HCT116 (cell line): ENCODE measurements at regions not wholly inside any gene's neighbourhood (a gene's known extent, or its start where the extent isn't known, plus 50 kb on each side); places are given as distances from the start of the nearest gene placed in this dataset.

Experiments
- ATAC-seq: fragments of 200-7000 bp; cut with Tn5 transposase; 2 replicates; pipeline ENCODE4 v1.9.1; 2020; ENCODE audit warnings: mild to moderate bottlenecking, moderate library complexity
- BruUV-seq: library from RNA; stranded (reverse); fragments of 400-500 nt; replicated peaks from 2 replicates; lab custom pipeline; 2021; lab: Mats Ljungman, UMichigan
- CTCF ChIA-PET: fragments of 300-600 bp; sonication (Branson Sonifier 250); formaldehyde crosslinking; loops from one replicate; lab custom pipeline; 2021; ENCODE audit warnings: antibody characterized with exemption; lab: Charles Lee
- POLR2A ChIA-PET: fragments of 300-600, 350-600 bp; sonication (Branson Sonifier 250); formaldehyde crosslinking; loops from one replicate; lab custom pipeline; 2021; ENCODE audit warnings: antibody characterized with exemption; lab: Charles Lee
- RAD21 ChIA-PET, 2 experiments: fragments of 300-600 bp; sonication (Branson Sonifier 250); formaldehyde crosslinking; loops; one replicate each; lab custom pipeline; 2023; ENCODE audit warnings: low total read pairs in 2 of 2; ENCODE audit not compliant: uncharacterized antibody in 2 of 2, unreplicated experiment in 2 of 2, low non-redundant PET in 1 of 2; lab: Charles Lee
- DNase-seq: peaks from one replicate; pipeline ENCODE4 v3.0.0-alpha.2; 2010; ENCODE audit warnings: low read depth, low spot score
- H2AFZ ChIP-seq: fragments of 200-600 bp; shearing (Covaris generic), sonication (generic); 2 replicates; pipeline ENCODE4 v1.6.1; 2017; ENCODE audit warnings: low read depth, mixed run types, mixed read lengths, antibody characterized with exemption, low read length; ENCODE audit not compliant: poor library complexity, severe bottlenecking
- H3K27ac ChIP-seq: 2 replicates; pipeline ENCODE4 v1.5.1; 2012; ENCODE audit warnings: low read depth, low read length
- H3K27me3 ChIP-seq: fragments of 200-600 bp; sonication (generic); 2 replicates; pipeline ENCODE4 v1.6.1; 2016; ENCODE audit warnings: mixed run types, low read length, mixed read lengths; ENCODE audit not compliant: insufficient read depth
- H3K36me3 ChIP-seq, 2 experiments: fragments of 200-500 bp in 1 of 2; fragments of 200-600 bp in 1 of 2; sonication (Bioruptor generic) in 1 of 2; sonication (generic) in 1 of 2; 2 replicates each; pipeline versions ENCODE4 v1.5.1 to v1.6.1; 2014 to 2016; ENCODE audit warnings: low read length in 2 of 2, inconsistent platforms in 1 of 2, mixed read lengths in 1 of 2, mixed run types in 1 of 2; ENCODE audit not compliant: insufficient read depth in 2 of 2, control insufficient read depth in 1 of 2
- H3K4me1 ChIP-seq, 2 experiments: fragments of 200-600 bp in 1 of 2; sonication (generic) in 1 of 2; 2 replicates each; pipeline versions ENCODE4 v1.5.1 to v1.6.1; 2012 to 2017; ENCODE audit warnings: low read length in 2 of 2, inconsistent platforms in 1 of 2, mild to moderate bottlenecking in 1 of 2, mixed read lengths in 1 of 2, mixed run types in 1 of 2, moderate library complexity in 1 of 2; ENCODE audit not compliant: insufficient read depth in 2 of 2, control insufficient read depth in 1 of 2
- H3K4me2 ChIP-seq: fragments of 200-600 bp; sonication (generic); 2 replicates; pipeline ENCODE4 v1.6.1; 2017; ENCODE audit warnings: mixed run types, low read length, mixed read lengths
- H3K4me3 ChIP-seq, 2 experiments: fragments of 200-600 bp in 1 of 2; sonication (generic) in 1 of 2; replicated peaks in 1 of 2; 2 replicates each; pipeline ENCODE4 v1.5.1; 2011 to 2016; ENCODE audit warnings: low read length in 2 of 2, control low read depth in 1 of 2, low read depth in 1 of 2, mild to moderate bottlenecking in 1 of 2, mixed read lengths in 1 of 2, mixed run types in 1 of 2
- H3K79me2 ChIP-seq: fragments of 200-600 bp; sonication (generic); 2 replicates; pipeline ENCODE4 v1.6.1; 2017; ENCODE audit warnings: mild to moderate bottlenecking, mixed run types, low read length, moderate library complexity, mixed read lengths; ENCODE audit not compliant: insufficient read depth
- H3K9ac ChIP-seq: fragments of 200-600 bp; sonication (generic); 2 replicates; pipeline ENCODE4 v1.6.1; 2016; ENCODE audit warnings: low read length, mixed read lengths
- H3K9me2 ChIP-seq: fragments of 200-600 bp; sonication (generic), shearing (Covaris generic); 2 replicates; pipeline ENCODE4 v1.6.1; 2017; ENCODE audit warnings: mixed run types, mild to moderate bottlenecking, moderate library complexity; ENCODE audit not compliant: insufficient read depth
- H3K9me3 ChIP-seq, 2 experiments: fragments of 200-500 bp in 1 of 2; fragments of 200-600 bp in 1 of 2; sonication (Bioruptor generic) in 1 of 2; sonication (generic) in 1 of 2; 2 replicates each; pipeline ENCODE4 v1.6.1; 2014 to 2017; ENCODE audit warnings: low read length in 2 of 2, mixed read lengths in 2 of 2, inconsistent platforms in 1 of 2, low read depth in 1 of 2, mild to moderate bottlenecking in 1 of 2, mixed run types in 1 of 2, moderate library complexity in 1 of 2; ENCODE audit not compliant: control insufficient read depth in 1 of 2, insufficient read depth in 1 of 2
- H4K20me1 ChIP-seq: fragments of 200-600 bp; sonication (generic), shearing (Covaris generic); 2 replicates; pipeline ENCODE4 v1.6.1; 2017; ENCODE audit warnings: mixed run types, mild to moderate bottlenecking, moderate library complexity; ENCODE audit not compliant: insufficient read depth
- ATF3 ChIP-seq: IDR thresholded peaks from 2 replicates; pipeline ENCODE4 v1.6.1; 2012
- ELF1 ChIP-seq: IDR thresholded peaks from 2 replicates; pipeline ENCODE4 v1.6.1; 2012; ENCODE audit warnings: low read depth, borderline replicate concordance
- FOSL1 ChIP-seq: IDR thresholded peaks from 2 replicates; pipeline ENCODE4 v1.6.1; 2012; ENCODE audit warnings: low read depth
- MAX ChIP-seq: IDR thresholded peaks from 2 replicates; pipeline ENCODE4 v1.6.1; 2012
- REST ChIP-seq: IDR thresholded peaks from 2 replicates; pipeline ENCODE4 v1.6.1; 2012; ENCODE audit warnings: low read depth
- SP1 ChIP-seq: IDR thresholded peaks from 2 replicates; pipeline ENCODE4 v1.6.1; 2012; ENCODE audit warnings: low read depth
- ZBTB33 ChIP-seq: IDR thresholded peaks from 2 replicates; pipeline ENCODE4 v1.6.1; 2011; ENCODE audit warnings: mild to moderate bottlenecking, low read length, moderate library complexity; ENCODE audit not compliant: insufficient replicate concordance; ENCODE audit errors: extremely low read depth
- ZFX ChIP-seq: fragments of 450-650 bp; IDR thresholded peaks from 2 replicates; pipeline ENCODE4 v1.6.1; 2017
- intact Hi-C: fragments of 100-400 bp; cut with micrococcal nuclease; formaldehyde crosslinking; loops from 2 replicates; pipeline ENCODE4 v1.10.0; 2022

- POLR2A ChIA-PET, result no interaction called here
- H3K4me2 ChIP-seq, result no peak overlapping the region
- TF ChIP-seq ATF3 (no peak), FOSL1 (no peak), ZFX (no peak), REST (no peak), SP1 (no peak), ZBTB33 (no peak), ELF1 (no peak), MAX (no peak)
- TF ChIP-seq, all 23 proteins: peak for 0
- no TSS peak for BruUV-seq
- Histone ChIP-seq H3K9ac (no peak overlapping the region), H3K36me3 (no peaks in the 10 kb centered on the region), H2AFZ (no peak overlapping the region), H3K9me3 (no peaks in the 10 kb centered on the region), H4K20me1 (no peaks in the 10 kb centered on the region), H3K27me3 (no peaks in the 10 kb centered on the region), H3K79me2 (no peaks in the 10 kb centered on the region), H3K4me1 (no peaks in the 10 kb centered on the region), H3K27ac (no peak overlapping the region), H3K4me3 (no peak overlapping the region), H3K9me2 (no peaks in the 10 kb centered on the region)
- ChIA-PET CTCF (no interaction called here), RAD21 (no interaction called here)
- intact Hi-C loops, result no loop called here
- ATAC-seq (no peak), DNase-seq (no peak)
Measured at GRCh38 chr3:34305266-34305665, 506.8 kb downstream of the PDCD6IP start.
